ENCODE measurements at regions not wholly inside any gene's neighbourhood (a gene's known extent, or its start where the extent isn't known, plus 50 kb on each side); places are given as distances from the start of the nearest gene placed in this dataset.

GRCh38 chr1:34455121-34455520 is 278.4 kb downstream of the C1orf94 start:
- TF ChIP-seq CTCF (IDR thresholded peaks at IDR 0.05; ENCODE audit: low read depth, low read length) = no peak
- TF ChIP-seq POLR2A (IDR thresholded peaks at IDR 0.05; ENCODE audit: extremely low read depth, insufficient read length) = no peak
- TF ChIP-seq MAX (IDR thresholded peaks at IDR 0.05; ENCODE audit: low read depth, low read length) = no peak
- TF ChIP-seq MYC (IDR thresholded peaks at IDR 0.05; ENCODE audit: low read depth, low read length) = no peak

Data from NB4 (cell line).